GM23338 (cell line): ENCODE measurements at regions not wholly inside any gene's neighbourhood (a gene's known extent, or its start where the extent isn't known, plus 50 kb on each side); places are given as distances from the start of the nearest gene placed in this dataset.
"Not testable (repeated sequence)": the region's sequence is repeated elsewhere in the genome, so short reads cannot be mapped to it uniquely, and the experiment has no call there.

ENCODE experiments used
- ATAC-seq: fragments of 200-7000 bp; cut with Tn5 transposase; 3 replicates; pipeline ENCODE4 v1.9.1; 2020
- DNase-seq: peaks from one replicate; pipeline ENCODE4 v3.0.0-alpha.2; 2015; ENCODE audit warnings: low spot score
- H2AFZ ChIP-seq: fragments of 200-600 bp; sonication (generic); 2 replicates; pipeline ENCODE4 v1.8.0; 2016; ENCODE audit warnings: antibody characterized with exemption, mild to moderate bottlenecking, moderate library complexity
- H3F3A ChIP-seq: fragments of 200-600 bp; sonication (generic); replicated peaks from 2 replicates; pipeline ENCODE4 v1.8.0; 2017; ENCODE audit warnings: antibody characterized with exemption, mixed run types, low read depth
- H3K27ac ChIP-seq: fragments of 200-600 bp; sonication (generic); 2 replicates; pipeline ENCODE4 v1.6.1; 2016; ENCODE audit warnings: low read depth
- H3K27me3 ChIP-seq: fragments of 200-600 bp; sonication (generic); 2 replicates; pipeline ENCODE4 v1.8.0; 2016; ENCODE audit warnings: mild to moderate bottlenecking, mixed run types, moderate library complexity; ENCODE audit not compliant: insufficient read depth
- H3K36me3 ChIP-seq: fragments of 200-600 bp; sonication (generic); 2 replicates; pipeline ENCODE4 v1.8.0; 2016; ENCODE audit warnings: mild to moderate bottlenecking; ENCODE audit not compliant: insufficient read depth
- H3K4me1 ChIP-seq: fragments of 200-600 bp; sonication (generic); 2 replicates; pipeline ENCODE4 v1.8.0; 2016; ENCODE audit warnings: mild to moderate bottlenecking, moderate library complexity; ENCODE audit not compliant: insufficient read depth
- H3K4me2 ChIP-seq: fragments of 200-600 bp; sonication (generic); 2 replicates; pipeline ENCODE4 v1.7.1; 2017; ENCODE audit warnings: mixed run types
- H3K4me3 ChIP-seq: fragments of 200-600 bp; sonication (generic); 2 replicates; pipeline ENCODE4 v1.6.1; 2016; ENCODE audit warnings: mixed run types
- H3K79me2 ChIP-seq: fragments of 200-600 bp; sonication (generic); replicated peaks from 2 replicates; pipeline ENCODE4 v1.8.0; 2017; ENCODE audit warnings: mild to moderate bottlenecking; ENCODE audit not compliant: insufficient read depth
- H3K9me2 ChIP-seq: fragments of 200-600 bp; sonication (generic); 2 replicates; pipeline ENCODE4 v1.8.0; 2017; ENCODE audit not compliant: insufficient read depth
- H4K20me1 ChIP-seq: fragments of 200-600 bp; sonication (generic); replicated peaks from 2 replicates; pipeline ENCODE4 v1.8.0; 2017; ENCODE audit warnings: mild to moderate bottlenecking; ENCODE audit not compliant: insufficient read depth
- H3K27ac Mint-ChIP-seq: 2 replicates; pipeline ENCODE4 v1.8.0; 2020; ENCODE audit warnings: inconsistent platforms, mild to moderate bottlenecking, moderate library complexity, mixed read lengths
- H3K27me3 Mint-ChIP-seq: 3 replicates; pipeline ENCODE4 v1.8.0; 2022; ENCODE audit warnings: low read depth, mild to moderate bottlenecking, moderate library complexity, mixed read lengths, inconsistent platforms; ENCODE audit not compliant: insufficient read depth, poor library complexity
- H3K36me3 Mint-ChIP-seq: 3 replicates; pipeline ENCODE4 v1.8.0; 2021; ENCODE audit warnings: low read depth, mild to moderate bottlenecking, inconsistent platforms, moderate library complexity, mixed read lengths
- H3K4me1 Mint-ChIP-seq: 3 replicates; pipeline ENCODE4 v1.8.0; 2020; ENCODE audit warnings: mild to moderate bottlenecking, inconsistent platforms, mixed read lengths
- H3K4me3 Mint-ChIP-seq: 3 replicates; pipeline ENCODE4 v1.8.0; 2021; ENCODE audit warnings: moderate library complexity, mild to moderate bottlenecking, inconsistent platforms, mixed read lengths
- H3K9me3 Mint-ChIP-seq: 3 replicates; pipeline ENCODE4 v1.8.0; 2020; ENCODE audit warnings: moderate library complexity, mild to moderate bottlenecking, inconsistent platforms, mixed read lengths
- CTCF ChIP-seq, 2 experiments: fragments of 200-600 bp in 1 of 2; sonication (generic) in 1 of 2; conservative IDR thresholded peaks; 2 replicates each; pipeline versions ENCODE4 v1.5.1 to v1.6.1; 2016 to 2017; ENCODE audit warnings: antibody characterized with exemption in 2 of 2, low read depth in 2 of 2, mild to moderate bottlenecking in 2 of 2, moderate library complexity in 1 of 2
- EZH2 ChIP-seq: fragments of 200-600 bp; sonication (generic); IDR thresholded peaks from one replicate; pipeline ENCODE4 v1.8.0; 2017; ENCODE audit warnings: antibody characterized with exemption, mild to moderate bottlenecking, low read depth; ENCODE audit not compliant: unreplicated experiment
- EZH2phosphoT487 ChIP-seq: fragments of 200-600 bp; sonication (generic); IDR thresholded peaks from one replicate; pipeline ENCODE4 v1.8.1; 2018; ENCODE audit warnings: antibody characterized with exemption; ENCODE audit not compliant: unreplicated experiment
- REST ChIP-seq: IDR thresholded peaks from one replicate; pipeline ENCODE4 v1.6.1; 2018; ENCODE audit warnings: antibody characterized with exemption; ENCODE audit not compliant: unreplicated experiment
- STAT1 ChIP-seq: IDR thresholded peaks from one replicate; pipeline ENCODE4 v1.6.1; 2016; ENCODE audit warnings: antibody characterized with exemption; ENCODE audit not compliant: unreplicated experiment
- ZNF331 ChIP-seq: fragments of 250-450 bp; sonication (Bioruptor Pico); IDR thresholded peaks from 2 replicates; pipeline ENCODE4 v1.5.0; 2020; ENCODE audit warnings: low read depth, mild to moderate bottlenecking, moderate library complexity

GRCh38 chr2:3107567-3107966 lies 270.1 kb downstream of the EIPR1 start:
- DNase-seq (peak; percentile 36), ATAC-seq (peak; percentile 65)
- no peaks in the 10 kb centered on the region for H3K9me2 ChIP-seq
- no peaks in the 10 kb centered on the region for H3K79me2 ChIP-seq
- H3K4me3 Mint-ChIP-seq = no peak overlapping the region
- H3K36me3 Mint-ChIP-seq = no peaks in the 10 kb centered on the region
- H3K27me3 Mint-ChIP-seq = peaks cover 21% of the 10 kb centered on the region
- peaks cover 6% of the 10 kb centered on the region; the same call in 1 of the 2 replicates for H3K4me1 ChIP-seq
- H4K20me1 ChIP-seq = no peaks in the 10 kb centered on the region
- no peak overlapping the region for H3K27ac Mint-ChIP-seq
- peaks cover 9% of the 10 kb centered on the region for H3F3A ChIP-seq
- no peaks in the 10 kb centered on the region for H3K27me3 ChIP-seq
- H3K27ac ChIP-seq = no peak overlapping the region
- no peak overlapping the region for H3K4me2 ChIP-seq
- H3K9me3 Mint-ChIP-seq = peaks cover 6% of the 10 kb centered on the region
- TF ChIP-seq REST (no peak), EZH2phosphoT487 (no peak), CTCF (conservative IDR thresholded peaks at IDR 0.05; ENCODE audit: low read depth in 2 of 2) (peak; percentile 17 to 25; a peak in 1 of 4 replicates), STAT1 (no peak), EZH2 (no peak), ZNF331 (CRISPR knock-in tag) (no peak)
- H3K4me3 ChIP-seq = no peak overlapping the region
- no peaks in the 10 kb centered on the region for H3K36me3 ChIP-seq
- H3K4me1 Mint-ChIP-seq = peaks cover 14% of the 10 kb centered on the region
- no peak overlapping the region for H2AFZ ChIP-seq

- no peak overlapping the region for H3K4me3 Mint-ChIP-seq
- 0 out of 2 replicates have a peak, but pooled peaks cover 5% of the 10 kb centered on the region for H3K9me2 ChIP-seq
- no peaks in the 10 kb centered on the region for H3K36me3 ChIP-seq
- H3K4me1 ChIP-seq = peaks cover 6% of the 10 kb centered on the region; the same call in 1 of the 2 replicates
- H3K4me3 ChIP-seq = no peak overlapping the region
- H3F3A ChIP-seq = peaks cover 9% of the 10 kb centered on the region
- no peaks in the 10 kb centered on the region for H4K20me1 ChIP-seq
- peaks cover 5% of the 10 kb centered on the region for H3K9me3 Mint-ChIP-seq
- H3K27ac ChIP-seq = no peak overlapping the region
- H3K27me3 ChIP-seq = no peaks in the 10 kb centered on the region
- DNase-seq (peak; percentile 60), ATAC-seq (peak; percentile 38; the same call in 2 of the 3 replicates)
- TF ChIP-seq STAT1 = no peak
- H3K27me3 Mint-ChIP-seq = peaks cover 19% of the 10 kb centered on the region
- no peak overlapping the region for H3K4me2 ChIP-seq
- H3K4me1 Mint-ChIP-seq = peaks cover 14% of the 10 kb centered on the region
- 0 out of 2 replicates have a peak overlapping the region, but pooled peaks have one; percentile 28 for H3K27ac Mint-ChIP-seq
- no peaks in the 10 kb centered on the region for H3K79me2 ChIP-seq
- H3K36me3 Mint-ChIP-seq = no peaks in the 10 kb centered on the region; the same call in 2 of the 3 replicates
- no peak overlapping the region; the same call in 1 of the 2 replicates for H2AFZ ChIP-seq
Measured at GRCh38 chr2:3105814-3106569, 271.6 kb downstream of the EIPR1 start.

GRCh38 chr2:3104958-3105813 lies 272.4 kb downstream of the EIPR1 start:
- not testable (repeated sequence) for H3K27me3 ChIP-seq, H3K4me3 ChIP-seq, H3K4me1 ChIP-seq, H3K36me3 Mint-ChIP-seq, H3K4me3 Mint-ChIP-seq, H4K20me1 ChIP-seq, ATAC-seq, H3K4me2 ChIP-seq, DNase-seq, H3K79me2 ChIP-seq, H3F3A ChIP-seq, H3K27ac ChIP-seq, H3K9me3 Mint-ChIP-seq, H3K9me2 ChIP-seq, H3K36me3 ChIP-seq
- peaks cover 14% of the 10 kb centered on the region for H3K4me1 Mint-ChIP-seq
- H2AFZ ChIP-seq = peak overlapping the region; percentile 86; the same call in 1 of the 2 replicates
- H3K27me3 Mint-ChIP-seq = peaks cover 18% of the 10 kb centered on the region
- 0 out of 2 replicates have a peak overlapping the region, but pooled peaks have one; percentile 28 for H3K27ac Mint-ChIP-seq
